A673 (cell line): ENCODE measurements at regions not wholly inside any gene's neighbourhood (a gene's known extent, or its start where the extent isn't known, plus 50 kb on each side); places are given as distances from the start of the nearest gene placed in this dataset.
"Not testable (repeated sequence)": the region's sequence is repeated elsewhere in the genome, so short reads cannot be mapped to it uniquely, and the experiment has no call there.

ENCODE experiments used
- BruUV-seq: library from RNA; stranded (reverse); fragments of 400-500 nt; replicated peaks from 2 replicates; lab custom pipeline; 2021; lab: Mats Ljungman, UMichigan
- CTCF ChIA-PET: fragments of 300-600 bp; sonication (Branson Sonifier 250); formaldehyde crosslinking; loops from one replicate; lab custom pipeline; 2022; ENCODE audit warnings: antibody characterized with exemption; lab: Charles Lee
- POLR2A ChIA-PET: fragments of 300-600 bp; sonication (Branson Sonifier 250); formaldehyde crosslinking; loops from one replicate; lab custom pipeline; 2022; ENCODE audit warnings: antibody characterized with exemption; ENCODE audit not compliant: low non-redundant PET; lab: Charles Lee
- DNase-seq: peaks from one replicate; pipeline ENCODE4 v3.0.0-alpha.2; 2015; ENCODE audit warnings: low spot score
- H3K27ac ChIP-seq: fragments of 200-600 bp; sonication (generic); 2 replicates; pipeline ENCODE4 v1.5.1; 2016; ENCODE audit warnings: mixed run types, low read depth, mild to moderate bottlenecking, mixed read lengths, antibody characterized with exemption, low read length; ENCODE audit not compliant: poor library complexity, severe bottlenecking
- H3K27me3 ChIP-seq: fragments of 200-600 bp; sonication (generic); replicated peaks from 2 replicates; pipeline ENCODE4 v1.6.1; 2017; ENCODE audit warnings: mixed run types, low read depth, mild to moderate bottlenecking, mixed read lengths, antibody characterized with exemption, low read length; ENCODE audit not compliant: insufficient read depth, poor library complexity
- H3K36me3 ChIP-seq: fragments of 200-600 bp; sonication (generic); 2 replicates; pipeline ENCODE4 v1.6.1; 2016; ENCODE audit warnings: mixed run types, mild to moderate bottlenecking, mixed read lengths, antibody characterized with exemption, low read length; ENCODE audit not compliant: insufficient read depth, poor library complexity, severe bottlenecking
- H3K4me1 ChIP-seq: fragments of 200-600 bp; sonication (generic); 2 replicates; pipeline ENCODE4 v1.6.1; 2017; ENCODE audit warnings: mixed run types, mild to moderate bottlenecking, mixed read lengths, antibody characterized with exemption, low read length; ENCODE audit not compliant: insufficient read depth, poor library complexity, severe bottlenecking
- H3K4me3 ChIP-seq: fragments of 200-600 bp; sonication (generic); 2 replicates; pipeline ENCODE4 v1.5.1; 2016; ENCODE audit warnings: low read depth, mixed run types, mild to moderate bottlenecking, mixed read lengths, low read length; ENCODE audit not compliant: poor library complexity, severe bottlenecking
- H3K9me3 ChIP-seq: fragments of 200-600 bp; sonication (generic); 2 replicates; pipeline ENCODE4 v1.6.1; 2016; ENCODE audit warnings: mixed run types, low read depth, mild to moderate bottlenecking, mixed read lengths, antibody characterized with exemption, low read length; ENCODE audit not compliant: poor library complexity, severe bottlenecking
- EZH2 ChIP-seq: fragments of 200-600 bp; sonication (generic); IDR thresholded peaks from 2 replicates; pipeline ENCODE4 v1.6.1; 2017; ENCODE audit warnings: borderline replicate concordance, low read depth, mild to moderate bottlenecking, mixed read lengths, antibody characterized with exemption, low read length; ENCODE audit not compliant: poor library complexity, severe bottlenecking
- intact Hi-C: fragments of 100-400 bp; cut with micrococcal nuclease; formaldehyde crosslinking; loops from one replicate; pipeline ENCODE4 v1.10.0; 2022; ENCODE audit not compliant: unreplicated experiment
- TF ChIP-seq, protein P1 (sequence below): fragments of 300-800, 200-600 bp; sonication (generic); conservative IDR thresholded peaks from 2 replicates; pipeline ENCODE4 v1.5.1; 2017; ENCODE audit warnings: low read depth, mild to moderate bottlenecking, antibody characterized with exemption, low read length, moderate library complexity, mixed read lengths

DNA sequence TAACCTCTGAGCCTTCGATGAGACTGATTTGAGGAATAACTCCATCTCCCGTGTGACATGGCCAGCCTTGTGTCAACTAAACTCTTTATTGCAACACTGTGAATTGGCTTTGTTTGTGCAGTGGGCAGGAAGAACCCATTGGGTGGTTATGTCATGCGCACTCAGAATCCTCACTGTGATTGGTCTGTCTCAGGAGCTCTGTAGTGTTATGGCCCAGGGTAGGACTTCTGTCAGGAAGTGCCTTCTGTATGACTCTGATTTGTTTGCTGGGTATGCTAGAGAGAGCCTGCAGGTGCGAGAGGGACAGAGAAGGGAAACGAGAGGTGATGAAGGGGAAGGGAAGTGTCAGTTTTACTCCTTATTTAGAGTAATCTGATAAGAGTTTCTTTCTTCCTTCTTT lies 71.5 kb upstream of the DCD start:
- ChIA-PET CTCF (no interaction called here), POLR2A (no interaction called here)
- no peak overlapping the region for H3K4me3 ChIP-seq
- no peak for TF ChIP-seq EZH2
- TF ChIP-seq, protein P1, sequence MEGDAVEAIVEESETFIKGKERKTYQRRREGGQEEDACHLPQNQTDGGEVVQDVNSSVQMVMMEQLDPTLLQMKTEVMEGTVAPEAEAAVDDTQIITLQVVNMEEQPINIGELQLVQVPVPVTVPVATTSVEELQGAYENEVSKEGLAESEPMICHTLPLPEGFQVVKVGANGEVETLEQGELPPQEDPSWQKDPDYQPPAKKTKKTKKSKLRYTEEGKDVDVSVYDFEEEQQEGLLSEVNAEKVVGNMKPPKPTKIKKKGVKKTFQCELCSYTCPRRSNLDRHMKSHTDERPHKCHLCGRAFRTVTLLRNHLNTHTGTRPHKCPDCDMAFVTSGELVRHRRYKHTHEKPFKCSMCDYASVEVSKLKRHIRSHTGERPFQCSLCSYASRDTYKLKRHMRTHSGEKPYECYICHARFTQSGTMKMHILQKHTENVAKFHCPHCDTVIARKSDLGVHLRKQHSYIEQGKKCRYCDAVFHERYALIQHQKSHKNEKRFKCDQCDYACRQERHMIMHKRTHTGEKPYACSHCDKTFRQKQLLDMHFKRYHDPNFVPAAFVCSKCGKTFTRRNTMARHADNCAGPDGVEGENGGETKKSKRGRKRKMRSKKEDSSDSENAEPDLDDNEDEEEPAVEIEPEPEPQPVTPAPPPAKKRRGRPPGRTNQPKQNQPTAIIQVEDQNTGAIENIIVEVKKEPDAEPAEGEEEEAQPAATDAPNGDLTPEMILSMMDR = no peak
- H3K27me3 ChIP-seq = no peaks in the 10 kb centered on the region
- BruUV-seq = no TSS peak
- intact Hi-C loops = loop anchor here (10.0 kb wide), 1 partner anchor 125 kb away; no protein-coding TSS in a partner anchor
- H3K27ac ChIP-seq = no peak overlapping the region
- peaks cover 6% of the 10 kb centered on the region for H3K4me1 ChIP-seq
- H3K9me3 ChIP-seq = no peaks in the 10 kb centered on the region
- H3K36me3 ChIP-seq = no peaks in the 10 kb centered on the region
- DNase-seq = no peak

DNA sequence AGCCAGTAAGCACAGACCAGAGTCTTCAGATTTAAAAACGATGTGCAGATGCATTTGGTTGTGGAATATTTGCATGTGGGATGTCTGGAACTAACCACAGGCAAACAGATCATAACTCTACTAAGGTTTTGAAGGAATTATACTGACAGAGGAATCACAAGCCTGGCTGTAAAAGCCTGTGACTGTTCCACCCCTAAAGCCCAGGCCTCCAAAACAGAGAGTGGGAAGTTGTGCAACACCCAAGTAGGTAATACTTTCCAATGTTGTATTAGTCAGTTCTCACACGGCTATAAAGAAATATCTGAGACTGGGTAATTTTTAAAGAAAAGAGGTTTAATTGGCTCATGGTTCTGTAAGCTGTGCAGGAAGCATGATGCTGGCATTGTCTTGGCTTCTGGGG lies 68.1 kb upstream of the DCD start:
- ChIA-PET CTCF (no interaction called here), POLR2A (no interaction called here)
- H3K27me3 ChIP-seq = no peaks in the 10 kb centered on the region
- no peaks in the 10 kb centered on the region for H3K9me3 ChIP-seq
- H3K4me3 ChIP-seq = no peak overlapping the region
- no peak overlapping the region for H3K27ac ChIP-seq
- BruUV-seq = no TSS peak
- intact Hi-C loops = no loop called here
- H3K36me3 ChIP-seq = no peaks in the 10 kb centered on the region
- H3K4me1 ChIP-seq = no peaks in the 10 kb centered on the region
- TF ChIP-seq, protein P1 = no peak
- no peak for TF ChIP-seq EZH2
- DNase-seq = no peak

DNA sequence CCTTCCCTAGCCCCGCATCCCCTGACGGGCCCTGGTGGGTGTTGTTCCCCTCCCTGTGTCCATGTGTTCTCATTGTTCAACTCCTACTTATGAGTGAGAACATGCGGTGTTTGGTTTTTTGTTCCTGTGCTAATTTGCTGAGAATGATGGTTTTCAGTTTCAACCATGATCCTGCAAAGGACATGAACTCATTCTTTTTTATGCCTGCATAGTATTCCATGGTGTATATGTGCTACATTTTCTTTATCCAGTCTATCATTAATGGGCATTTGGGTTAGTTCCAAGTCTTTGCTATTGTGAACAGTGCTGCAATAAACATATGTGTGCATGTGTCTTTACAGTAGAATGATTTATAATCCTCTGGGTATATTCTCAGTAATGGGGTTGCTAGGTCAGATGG lies 65.7 kb upstream of the DCD start:
- H3K36me3 ChIP-seq, intact Hi-C loops, CTCF ChIA-PET, DNase-seq, H3K27ac ChIP-seq, H3K27me3 ChIP-seq, H3K4me1 ChIP-seq, H3K4me3 ChIP-seq, H3K9me3 ChIP-seq, BruUV-seq: not testable (repeated sequence)
- POLR2A ChIA-PET = interaction anchor here (0.7 kb wide), 1 partner anchor 91 kb away, joined by 4 read pairs; no protein-coding TSS in a partner anchor

DNA sequence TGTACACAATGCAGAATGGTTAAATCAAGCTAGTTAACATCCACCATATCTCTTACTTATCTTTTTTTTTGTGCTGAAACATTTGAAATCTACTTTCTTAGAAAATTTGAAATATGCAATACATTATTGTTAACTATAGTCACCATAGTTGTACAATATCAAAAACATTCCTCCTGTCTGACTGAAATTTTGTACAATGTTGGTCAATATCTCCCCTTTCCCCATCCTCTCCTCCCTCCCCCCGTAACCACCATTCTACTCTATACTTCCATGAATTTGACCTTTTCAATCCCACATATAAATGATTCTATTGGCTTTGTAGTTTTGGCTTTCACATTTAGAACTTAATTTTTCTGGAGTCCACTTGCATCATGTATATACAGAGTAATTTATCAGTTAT lies 63.5 kb upstream of the DCD start:
- ChIA-PET POLR2A (no interaction called here), CTCF (no interaction called here)
- H3K27ac ChIP-seq = no peak overlapping the region
- no peaks in the 10 kb centered on the region for H3K9me3 ChIP-seq
- TF ChIP-seq, protein P1 = no peak
- TF ChIP-seq EZH2 = no peak
- no peaks in the 10 kb centered on the region for H3K4me1 ChIP-seq
- no peak for DNase-seq
- intact Hi-C loops = no loop called here
- H3K27me3 ChIP-seq = no peaks in the 10 kb centered on the region
- H3K4me3 ChIP-seq = no peak overlapping the region
- H3K36me3 ChIP-seq = no peaks in the 10 kb centered on the region
- BruUV-seq = no TSS peak
